ENCODE measurements at regions not wholly inside any gene's neighbourhood (a gene's known extent, or its start where the extent isn't known, plus 50 kb on each side); places are given as distances from the start of the nearest gene placed in this dataset.

DNA sequence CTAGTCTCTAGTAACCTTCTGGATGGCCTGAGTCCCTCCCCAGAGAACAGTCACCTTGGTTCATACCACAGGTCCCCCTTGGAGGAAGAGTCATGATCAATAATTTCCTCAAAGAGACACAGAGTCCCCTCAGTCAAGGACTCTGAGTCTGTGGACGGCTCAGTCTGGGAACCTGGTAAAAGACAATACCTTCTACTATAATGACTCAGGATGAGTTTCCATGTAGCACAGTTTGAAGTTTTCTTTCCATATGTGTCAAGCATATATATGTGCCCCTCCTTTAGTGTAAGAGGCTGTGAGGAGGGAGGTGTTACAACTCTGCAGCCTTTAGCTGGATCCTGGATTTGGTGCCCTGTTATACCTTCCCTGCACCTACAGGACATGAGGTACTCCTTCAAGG lies 54.4 kb upstream of the TSKU start:
- Mint-ChIP-seq H3K36me3 (ENCODE audit: low read depth) (no peaks in the 10 kb centered on the region), H3K4me1 (peaks cover under 1% of the 10 kb centered on the region), H3K27me3 (ENCODE audit: low read depth) (peaks cover 39% of the 10 kb centered on the region), H3K9me3 (no peaks in the 10 kb centered on the region), H3K27ac (no peak overlapping the region), H3K4me3 (no peak overlapping the region)
- TF ChIP-seq, protein P1, sequence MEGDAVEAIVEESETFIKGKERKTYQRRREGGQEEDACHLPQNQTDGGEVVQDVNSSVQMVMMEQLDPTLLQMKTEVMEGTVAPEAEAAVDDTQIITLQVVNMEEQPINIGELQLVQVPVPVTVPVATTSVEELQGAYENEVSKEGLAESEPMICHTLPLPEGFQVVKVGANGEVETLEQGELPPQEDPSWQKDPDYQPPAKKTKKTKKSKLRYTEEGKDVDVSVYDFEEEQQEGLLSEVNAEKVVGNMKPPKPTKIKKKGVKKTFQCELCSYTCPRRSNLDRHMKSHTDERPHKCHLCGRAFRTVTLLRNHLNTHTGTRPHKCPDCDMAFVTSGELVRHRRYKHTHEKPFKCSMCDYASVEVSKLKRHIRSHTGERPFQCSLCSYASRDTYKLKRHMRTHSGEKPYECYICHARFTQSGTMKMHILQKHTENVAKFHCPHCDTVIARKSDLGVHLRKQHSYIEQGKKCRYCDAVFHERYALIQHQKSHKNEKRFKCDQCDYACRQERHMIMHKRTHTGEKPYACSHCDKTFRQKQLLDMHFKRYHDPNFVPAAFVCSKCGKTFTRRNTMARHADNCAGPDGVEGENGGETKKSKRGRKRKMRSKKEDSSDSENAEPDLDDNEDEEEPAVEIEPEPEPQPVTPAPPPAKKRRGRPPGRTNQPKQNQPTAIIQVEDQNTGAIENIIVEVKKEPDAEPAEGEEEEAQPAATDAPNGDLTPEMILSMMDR (IDR thresholded peaks at IDR 0.05; ENCODE audit: unreplicated experiment in 3 of 3) = no peak

DNA sequence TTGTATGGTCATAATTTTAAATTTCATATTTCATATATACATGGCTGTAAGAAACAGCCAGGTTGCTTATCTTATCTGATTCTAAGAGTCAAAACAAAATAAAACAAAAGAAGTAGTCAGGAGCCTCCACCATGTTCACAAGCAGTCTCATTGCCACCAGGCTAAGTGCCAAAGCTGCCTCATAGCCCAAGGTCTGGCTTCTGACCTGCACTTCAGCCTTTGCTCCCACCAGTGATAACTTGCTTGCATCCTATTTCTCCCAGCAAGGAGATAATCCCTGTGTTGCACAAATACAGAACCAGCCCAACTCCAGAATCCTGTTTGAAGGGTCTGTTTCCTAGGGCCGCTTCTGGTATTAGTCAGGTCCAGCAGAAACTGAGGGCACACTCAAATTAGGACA lies 53.9 kb upstream of the TSKU start:
- H3K27me3 Mint-ChIP-seq (ENCODE audit: low read depth) = peaks cover 35% of the 10 kb centered on the region
- H3K27ac Mint-ChIP-seq = no peak overlapping the region
- TF ChIP-seq, protein P1 (IDR thresholded peaks at IDR 0.05; ENCODE audit: unreplicated experiment in 3 of 3) = no peak
- peaks cover 4% of the 10 kb centered on the region for H3K4me1 Mint-ChIP-seq
- no peaks in the 10 kb centered on the region for H3K36me3 Mint-ChIP-seq (ENCODE audit: low read depth)
- H3K9me3 Mint-ChIP-seq = no peaks in the 10 kb centered on the region
- no peak overlapping the region for H3K4me3 Mint-ChIP-seq

DNA sequence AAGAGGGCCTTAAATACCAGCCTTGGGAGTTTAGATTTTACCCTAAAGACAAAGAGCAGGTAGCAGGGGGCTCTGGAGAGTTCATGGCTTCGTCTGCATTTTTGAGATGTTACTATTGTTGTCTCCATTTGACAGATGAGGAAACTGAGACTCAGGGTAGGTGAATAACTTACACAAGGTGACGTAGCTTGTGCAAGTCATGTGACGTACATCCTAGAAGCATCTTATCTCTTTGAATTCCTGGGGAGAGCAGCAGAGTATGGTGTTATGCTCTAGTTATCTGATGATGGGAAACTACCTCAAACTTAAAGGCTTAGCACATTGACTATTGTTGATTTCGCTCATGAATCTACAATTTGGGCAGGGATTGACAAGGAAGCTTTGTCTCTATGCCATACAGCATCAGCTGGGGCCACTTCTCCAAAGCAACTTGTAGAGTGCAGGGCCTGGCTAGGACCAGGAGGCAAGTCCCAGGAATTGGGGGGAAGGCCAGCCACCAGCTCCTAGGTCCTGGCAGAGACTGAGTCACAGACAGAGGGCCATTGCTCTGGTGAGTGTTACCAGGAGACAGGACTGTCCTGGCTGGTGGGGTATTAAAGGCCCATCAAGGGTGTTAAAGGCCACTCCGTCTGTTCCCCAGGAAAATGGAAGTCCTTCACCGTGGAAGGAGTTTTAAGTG lies 52.1 kb upstream of the TSKU start:
- H3K27me3 Mint-ChIP-seq (ENCODE audit: low read depth) = peaks cover 24% of the 10 kb centered on the region
- peaks cover 15% of the 10 kb centered on the region for H3K4me1 Mint-ChIP-seq
- TF ChIP-seq, protein P1 (IDR thresholded peaks at IDR 0.05; ENCODE audit: unreplicated experiment in 3 of 3) = no peak
- H3K36me3 Mint-ChIP-seq (ENCODE audit: low read depth) = no peaks in the 10 kb centered on the region
- H3K27ac Mint-ChIP-seq = no peak overlapping the region
- H3K9me3 Mint-ChIP-seq = no peaks in the 10 kb centered on the region
- H3K4me3 Mint-ChIP-seq = no peak overlapping the region

DNA sequence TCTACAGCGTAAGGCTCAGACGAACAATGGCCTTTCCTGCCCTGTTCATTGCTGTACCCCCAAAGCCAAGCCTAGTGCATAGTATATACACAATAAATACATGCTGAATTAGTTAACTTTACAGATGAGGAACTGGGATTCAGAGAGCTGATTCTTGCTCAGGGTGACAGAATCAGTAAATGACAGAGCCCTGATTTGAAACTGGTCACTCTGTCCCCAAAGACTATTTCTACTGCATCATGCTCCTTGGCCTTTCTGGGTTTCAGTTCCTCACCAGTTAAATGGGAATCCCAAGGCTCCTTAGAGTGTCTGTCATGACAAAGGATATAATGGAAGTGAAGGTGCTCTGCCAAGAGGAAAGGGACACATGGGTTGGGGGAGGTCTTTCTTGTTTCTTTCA lies 50.5 kb upstream of the TSKU start:
- H3K4me1 Mint-ChIP-seq = peaks cover 26% of the 10 kb centered on the region
- no peaks in the 10 kb centered on the region for H3K9me3 Mint-ChIP-seq
- H3K36me3 Mint-ChIP-seq (ENCODE audit: low read depth) = no peaks in the 10 kb centered on the region

More for the DNA sequence above, 50.5 kb upstream of the TSKU start:
- TF ChIP-seq, protein P1 (IDR thresholded peaks at IDR 0.05; ENCODE audit: unreplicated experiment in 3 of 3) = no peak
- H3K4me3 Mint-ChIP-seq = no peak overlapping the region
- H3K27me3 Mint-ChIP-seq (ENCODE audit: low read depth) = peaks cover 20% of the 10 kb centered on the region
- no peak overlapping the region for H3K27ac Mint-ChIP-seq
